SK-N-SH treated with all-trans-retinoic acid at 6 μM for 48 hours (cell line): ENCODE measurements at regions not wholly inside any gene's neighbourhood (a gene's known extent, or its start where the extent isn't known, plus 50 kb on each side); places are given as distances from the start of the nearest gene placed in this dataset.

Source experiments
- ATAC-seq: fragments of 200-7000 bp; cut with Tn5 transposase; 3 replicates; pipeline ENCODE4 v1.9.1; 2020; ENCODE audit warnings: mild to moderate bottlenecking, moderate library complexity
- ARNTL ChIP-seq: fragments of 450-650 bp; formaldehyde crosslinking; IDR thresholded peaks from 2 replicates; pipeline ENCODE4 v1.5.0; 2020; ENCODE audit warnings: low read depth, mild to moderate bottlenecking, moderate library complexity, borderline replicate concordance
- BACH2 ChIP-seq: fragments of 250-450 bp; sonication (Bioruptor Pico); IDR thresholded peaks from 2 replicates; pipeline ENCODE4 v1.9.0; 2021; ENCODE audit warnings: mild to moderate bottlenecking, borderline replicate concordance
- CSDC2 ChIP-seq: fragments of 250-450 bp; sonication (Bioruptor Pico); IDR thresholded peaks from 2 replicates; pipeline ENCODE4 v1.5.0; 2020; ENCODE audit warnings: mild to moderate bottlenecking, moderate library complexity
- CSRNP3 ChIP-seq: fragments of 250-450 bp; sonication (Bioruptor Pico); IDR thresholded peaks from 2 replicates; pipeline ENCODE4 v1.5.1; 2021; ENCODE audit warnings: mild to moderate bottlenecking, moderate library complexity
- GLIS3 ChIP-seq: fragments of 250-450 bp; sonication (Bioruptor Pico); IDR thresholded peaks from 2 replicates; pipeline ENCODE4 v1.5.0; 2020; ENCODE audit warnings: mild to moderate bottlenecking, moderate library complexity
- ISL1 ChIP-seq: fragments of 250-450 bp; sonication (Bioruptor Pico); IDR thresholded peaks from 2 replicates; pipeline ENCODE4 v2.1.2; 2022; ENCODE audit warnings: mild to moderate bottlenecking, moderate library complexity
- OSR1 ChIP-seq: fragments of 250-450 bp; sonication (Bioruptor Pico); IDR thresholded peaks from 2 replicates; pipeline ENCODE4 v1.8.0; 2022; ENCODE audit warnings: moderate library complexity, mild to moderate bottlenecking, inconsistent platforms
- PPARA ChIP-seq: fragments of 250-450 bp; sonication (Bioruptor Pico); IDR thresholded peaks from 2 replicates; pipeline ENCODE4 v1.5.0; 2020; ENCODE audit warnings: mild to moderate bottlenecking, borderline replicate concordance
- RARB ChIP-seq: fragments of 250-450 bp; sonication (Bioruptor Pico); IDR thresholded peaks from 2 replicates; pipeline ENCODE4 v1.8.0; 2021; ENCODE audit warnings: mild to moderate bottlenecking, moderate library complexity
- SNAI2 ChIP-seq: fragments of 250-450 bp; sonication (Bioruptor Pico); IDR thresholded peaks from 2 replicates; pipeline ENCODE4 v1.5.0; 2020; ENCODE audit warnings: mild to moderate bottlenecking, moderate library complexity
- TCF4 ChIP-seq: fragments of 250-450 bp; sonication (Bioruptor Pico); IDR thresholded peaks from 2 replicates; pipeline ENCODE4 v1.8.0; 2021; ENCODE audit warnings: mild to moderate bottlenecking, moderate library complexity, borderline replicate concordance
- ZC3H10 ChIP-seq: fragments of 250-450 bp; sonication (Bioruptor Pico); IDR thresholded peaks from 2 replicates; pipeline ENCODE4 v1.5.1; 2021; ENCODE audit warnings: mild to moderate bottlenecking, moderate library complexity
- ZFP3 ChIP-seq: fragments of 250-450 bp; sonication (Bioruptor Pico); IDR thresholded peaks from 2 replicates; pipeline ENCODE4 v1.5.0; 2020; ENCODE audit warnings: mild to moderate bottlenecking, moderate library complexity
- ZFP30 ChIP-seq: fragments of 450-650 bp; formaldehyde crosslinking; IDR thresholded peaks from 2 replicates; pipeline ENCODE4 v1.5.0; 2022; ENCODE audit warnings: mild to moderate bottlenecking, moderate library complexity
- ZNF565 ChIP-seq: fragments of 450-650 bp; formaldehyde crosslinking; conservative IDR thresholded peaks from 2 replicates; pipeline ENCODE4 v1.5.0; 2020; ENCODE audit warnings: low read depth, mild to moderate bottlenecking, moderate library complexity
- ZNF70 ChIP-seq: fragments of 450-650 bp; formaldehyde crosslinking; IDR thresholded peaks from 2 replicates; pipeline ENCODE4 v1.5.0; 2020; ENCODE audit warnings: mild to moderate bottlenecking, moderate library complexity
- ZNF8 ChIP-seq: fragments of 450-650 bp; formaldehyde crosslinking; IDR thresholded peaks from 2 replicates; pipeline ENCODE4 v1.5.0; 2020; ENCODE audit warnings: mild to moderate bottlenecking, moderate library complexity
- TF ChIP-seq, protein P1 (sequence below): fragments of 250-450 bp; sonication (Bioruptor Pico); IDR thresholded peaks from 2 replicates; pipeline ENCODE4 v1.8.0; 2020; ENCODE audit warnings: mild to moderate bottlenecking, moderate library complexity, borderline replicate concordance
- TF ChIP-seq, protein P2 (sequence below): fragments of 250-450 bp; sonication (Bioruptor Pico); IDR thresholded peaks from 2 replicates; pipeline ENCODE4 v1.5.1; 2020; ENCODE audit warnings: low read depth, mild to moderate bottlenecking, moderate library complexity
- TF ChIP-seq, protein P3 (sequence below): fragments of 250-450 bp; sonication (Bioruptor Pico); IDR thresholded peaks from 2 replicates; pipeline ENCODE4 v1.5.0; 2020; ENCODE audit warnings: mild to moderate bottlenecking, moderate library complexity
- TF ChIP-seq, protein P4 (sequence below): fragments of 250-450 bp; sonication (Bioruptor Pico); IDR thresholded peaks from 2 replicates; pipeline ENCODE4 v1.8.0; 2021; ENCODE audit warnings: low read depth, mild to moderate bottlenecking, moderate library complexity, borderline replicate concordance

GRCh38 chr14:104522926-104523545 lies 56.5 kb upstream of the C14orf180 start:
- TF ChIP-seq, protein P1, sequence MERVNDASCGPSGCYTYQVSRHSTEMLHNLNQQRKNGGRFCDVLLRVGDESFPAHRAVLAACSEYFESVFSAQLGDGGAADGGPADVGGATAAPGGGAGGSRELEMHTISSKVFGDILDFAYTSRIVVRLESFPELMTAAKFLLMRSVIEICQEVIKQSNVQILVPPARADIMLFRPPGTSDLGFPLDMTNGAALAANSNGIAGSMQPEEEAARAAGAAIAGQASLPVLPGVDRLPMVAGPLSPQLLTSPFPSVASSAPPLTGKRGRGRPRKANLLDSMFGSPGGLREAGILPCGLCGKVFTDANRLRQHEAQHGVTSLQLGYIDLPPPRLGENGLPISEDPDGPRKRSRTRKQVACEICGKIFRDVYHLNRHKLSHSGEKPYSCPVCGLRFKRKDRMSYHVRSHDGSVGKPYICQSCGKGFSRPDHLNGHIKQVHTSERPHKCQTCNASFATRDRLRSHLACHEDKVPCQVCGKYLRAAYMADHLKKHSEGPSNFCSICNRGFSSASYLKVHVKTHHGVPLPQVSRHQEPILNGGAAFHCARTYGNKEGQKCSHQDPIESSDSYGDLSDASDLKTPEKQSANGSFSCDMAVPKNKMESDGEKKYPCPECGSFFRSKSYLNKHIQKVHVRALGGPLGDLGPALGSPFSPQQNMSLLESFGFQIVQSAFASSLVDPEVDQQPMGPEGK (CRISPR knock-in tag) = no peak
- TF ChIP-seq ZNF70 (CRISPR knock-in tag) (no peak), PPARA (CRISPR knock-in tag) (no peak), GLIS3 (no peak), ARNTL (CRISPR knock-in tag) (no peak), ISL1 (CRISPR knock-in tag) (no peak), RARB (CRISPR knock-in tag) (no peak), TCF4 (CRISPR knock-in tag) (no peak), BACH2 (no peak), ZNF565 (CRISPR knock-in tag) (no peak), ZC3H10 (no peak), SNAI2 (no peak), ZNF8 (CRISPR knock-in tag) (no peak), CSRNP3 (CRISPR knock-in tag) (no peak), OSR1 (CRISPR knock-in tag) (no peak), CSDC2 (no peak)
- TF ChIP-seq, protein P2, sequence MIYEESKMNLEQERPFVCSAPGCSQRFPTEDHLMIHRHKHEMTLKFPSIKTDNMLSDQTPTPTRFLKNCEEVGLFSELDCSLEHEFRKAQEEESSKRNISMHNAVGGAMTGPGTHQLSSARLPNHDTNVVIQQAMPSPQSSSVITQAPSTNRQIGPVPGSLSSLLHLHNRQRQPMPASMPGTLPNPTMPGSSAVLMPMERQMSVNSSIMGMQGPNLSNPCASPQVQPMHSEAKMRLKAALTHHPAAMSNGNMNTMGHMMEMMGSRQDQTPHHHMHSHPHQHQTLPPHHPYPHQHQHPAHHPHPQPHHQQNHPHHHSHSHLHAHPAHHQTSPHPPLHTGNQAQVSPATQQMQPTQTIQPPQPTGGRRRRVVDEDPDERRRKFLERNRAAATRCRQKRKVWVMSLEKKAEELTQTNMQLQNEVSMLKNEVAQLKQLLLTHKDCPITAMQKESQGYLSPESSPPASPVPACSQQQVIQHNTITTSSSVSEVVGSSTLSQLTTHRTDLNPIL = no peak
- TF ChIP-seq, protein P3, sequence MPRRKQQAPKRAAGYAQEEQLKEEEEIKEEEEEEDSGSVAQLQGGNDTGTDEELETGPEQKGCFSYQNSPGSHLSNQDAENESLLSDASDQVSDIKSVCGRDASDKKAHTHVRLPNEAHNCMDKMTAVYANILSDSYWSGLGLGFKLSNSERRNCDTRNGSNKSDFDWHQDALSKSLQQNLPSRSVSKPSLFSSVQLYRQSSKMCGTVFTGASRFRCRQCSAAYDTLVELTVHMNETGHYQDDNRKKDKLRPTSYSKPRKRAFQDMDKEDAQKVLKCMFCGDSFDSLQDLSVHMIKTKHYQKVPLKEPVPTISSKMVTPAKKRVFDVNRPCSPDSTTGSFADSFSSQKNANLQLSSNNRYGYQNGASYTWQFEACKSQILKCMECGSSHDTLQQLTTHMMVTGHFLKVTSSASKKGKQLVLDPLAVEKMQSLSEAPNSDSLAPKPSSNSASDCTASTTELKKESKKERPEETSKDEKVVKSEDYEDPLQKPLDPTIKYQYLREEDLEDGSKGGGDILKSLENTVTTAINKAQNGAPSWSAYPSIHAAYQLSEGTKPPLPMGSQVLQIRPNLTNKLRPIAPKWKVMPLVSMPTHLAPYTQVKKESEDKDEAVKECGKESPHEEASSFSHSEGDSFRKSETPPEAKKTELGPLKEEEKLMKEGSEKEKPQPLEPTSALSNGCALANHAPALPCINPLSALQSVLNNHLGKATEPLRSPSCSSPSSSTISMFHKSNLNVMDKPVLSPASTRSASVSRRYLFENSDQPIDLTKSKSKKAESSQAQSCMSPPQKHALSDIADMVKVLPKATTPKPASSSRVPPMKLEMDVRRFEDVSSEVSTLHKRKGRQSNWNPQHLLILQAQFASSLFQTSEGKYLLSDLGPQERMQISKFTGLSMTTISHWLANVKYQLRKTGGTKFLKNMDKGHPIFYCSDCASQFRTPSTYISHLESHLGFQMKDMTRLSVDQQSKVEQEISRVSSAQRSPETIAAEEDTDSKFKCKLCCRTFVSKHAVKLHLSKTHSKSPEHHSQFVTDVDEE (CRISPR knock-in tag) = no peak
- TF ChIP-seq, protein P4, sequence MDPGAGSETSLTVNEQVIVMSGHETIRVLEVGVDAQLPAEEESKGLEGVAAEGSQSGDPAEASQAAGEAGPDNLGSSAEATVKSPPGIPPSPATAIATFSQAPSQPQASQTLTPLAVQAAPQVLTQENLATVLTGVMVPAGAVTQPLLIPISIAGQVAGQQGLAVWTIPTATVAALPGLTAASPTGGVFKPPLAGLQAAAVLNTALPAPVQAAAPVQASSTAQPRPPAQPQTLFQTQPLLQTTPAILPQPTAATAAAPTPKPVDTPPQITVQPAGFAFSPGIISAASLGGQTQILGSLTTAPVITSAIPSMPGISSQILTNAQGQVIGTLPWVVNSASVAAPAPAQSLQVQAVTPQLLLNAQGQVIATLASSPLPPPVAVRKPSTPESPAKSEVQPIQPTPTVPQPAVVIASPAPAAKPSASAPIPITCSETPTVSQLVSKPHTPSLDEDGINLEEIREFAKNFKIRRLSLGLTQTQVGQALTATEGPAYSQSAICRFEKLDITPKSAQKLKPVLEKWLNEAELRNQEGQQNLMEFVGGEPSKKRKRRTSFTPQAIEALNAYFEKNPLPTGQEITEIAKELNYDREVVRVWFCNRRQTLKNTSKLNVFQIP (CRISPR knock-in tag) = no peak
- ATAC-seq = no peak

DNA sequence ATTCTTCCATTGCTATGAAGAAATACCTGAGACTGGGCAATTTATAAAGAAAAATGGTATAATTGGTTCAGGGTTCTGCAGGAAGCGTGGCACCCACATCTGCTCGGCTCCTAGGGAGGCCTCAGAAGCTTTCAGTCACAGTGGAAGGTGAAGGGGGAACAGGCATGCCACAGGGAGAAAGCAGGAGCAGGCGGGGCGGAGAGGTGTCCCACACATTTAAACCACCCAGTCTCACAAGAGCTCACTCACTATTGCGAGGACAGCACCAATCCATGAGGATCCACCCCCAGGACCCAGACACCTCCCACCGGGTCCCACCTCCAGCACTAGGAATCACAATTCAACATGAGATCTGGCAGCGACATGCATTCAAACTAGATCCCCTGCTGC lies 56.0 kb upstream of the C14orf180 start:
- no peak for ATAC-seq
- TF ChIP-seq ISL1 (CRISPR knock-in tag) (no peak), CSDC2 (no peak), ZNF565 (CRISPR knock-in tag) (no peak), SNAI2 (no peak), GLIS3 (no peak), ZNF70 (CRISPR knock-in tag) (no peak), ZFP3 (no peak), ZFP30 (no peak), TCF4 (CRISPR knock-in tag) (no peak), ZNF8 (CRISPR knock-in tag) (no peak), ZC3H10 (no peak), BACH2 (no peak)
- TF ChIP-seq, protein P4 (CRISPR knock-in tag) = no peak
